HEK293 (cell line): ENCODE measurements at regions not wholly inside any gene's neighbourhood (a gene's known extent, or its start where the extent isn't known, plus 50 kb on each side); places are given as distances from the start of the nearest gene placed in this dataset.

ENCODE experiments used
- CTCF ChIP-seq: fragments of 450-650 bp; formaldehyde crosslinking; IDR thresholded peaks from 2 replicates; pipeline ENCODE4 v1.5.1; 2016; ENCODE audit warnings: missing biosample characterization, missing genetic modification characterization
- REPIN1 ChIP-seq: fragments of 450-650 bp; formaldehyde crosslinking; IDR thresholded peaks from 2 replicates; pipeline ENCODE4 v1.5.1; 2017; ENCODE audit warnings: missing biosample characterization, missing genetic modification characterization, low read depth
- REST ChIP-seq: fragments of 450-650 bp; formaldehyde crosslinking; IDR thresholded peaks from 2 replicates; pipeline ENCODE4 v1.5.1; 2016; ENCODE audit warnings: missing biosample characterization, missing genetic modification characterization
- ZNF132 ChIP-seq: fragments of 450-650 bp; formaldehyde crosslinking; IDR thresholded peaks from 2 replicates; pipeline ENCODE4 v1.5.1; 2017; ENCODE audit warnings: missing biosample characterization, missing genetic modification characterization, borderline replicate concordance
- ZNF274 ChIP-seq, 2 experiments: fragments of 200-500 bp in 1 of 2; fragments of 450-650 bp in 1 of 2; sonication (Bioruptor generic) in 1 of 2; formaldehyde crosslinking in 1 of 2; IDR thresholded peaks; 2 replicates each; pipeline versions ENCODE4 v1.5.1 to v1.6.1; 2014 to 2016; ENCODE audit warnings: borderline replicate concordance in 1 of 2, inconsistent platforms in 1 of 2, low read length in 1 of 2, missing biosample characterization in 1 of 2, missing genetic modification characterization in 1 of 2

DNA sequence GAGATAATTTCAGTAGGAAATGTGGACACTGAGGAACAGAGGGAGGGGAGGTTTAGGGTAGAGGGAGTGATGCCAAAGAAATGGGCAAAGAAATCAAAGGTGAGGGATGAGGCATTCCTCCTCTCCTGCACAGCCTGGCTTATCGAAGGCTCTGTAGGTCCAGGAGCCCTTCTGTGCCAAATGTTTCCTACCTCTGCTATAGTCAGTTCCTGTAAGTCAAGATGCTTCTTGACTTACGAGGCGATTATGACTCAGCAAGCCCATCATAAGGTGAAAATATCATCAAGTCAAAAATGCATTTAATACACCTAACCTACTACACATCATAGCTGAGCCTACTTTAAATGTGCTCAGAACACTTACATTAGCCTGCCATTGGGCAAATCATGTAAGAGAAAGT, 60.0 kb upstream of the ARHGAP24 start:
- TF ChIP-seq CTCF (tag by site-specific recombination) = no peak
- no peak for TF ChIP-seq ZNF132
- TF ChIP-seq ZNF274 (IDR thresholded peaks at IDR 0.05; ENCODE audit: low read length) = no peak
- TF ChIP-seq ZNF274 (tag by site-specific recombination; IDR thresholded peaks at IDR 0.05; ENCODE audit: borderline replicate concordance) = no peak
- no peak for TF ChIP-seq REPIN1 (tag by site-specific recombination)
- no peak for TF ChIP-seq REST (tag by site-specific recombination)
